ENCODE measurements at regions not wholly inside any gene's neighbourhood (a gene's known extent, or its start where the extent isn't known, plus 50 kb on each side); places are given as distances from the start of the nearest gene placed in this dataset.

GRCh38 chr19:34831714-34832113 lies 58.7 kb upstream of the ZNF599 start:
- TF ChIP-seq CTCF (IDR thresholded peaks at IDR 0.05; ENCODE audit: low read depth, low read length) (no peak), POLR2A (IDR thresholded peaks at IDR 0.05; ENCODE audit: extremely low read depth, insufficient read length) (no peak), MYC (IDR thresholded peaks at IDR 0.05; ENCODE audit: low read depth, low read length) (no peak), MAX (IDR thresholded peaks at IDR 0.05; ENCODE audit: low read depth, low read length) (no peak)
